GM12878 (cell line): ENCODE measurements at regions not wholly inside any gene's neighbourhood (a gene's known extent, or its start where the extent isn't known, plus 50 kb on each side); places are given as distances from the start of the nearest gene placed in this dataset.

Experiments used
- ATAC-seq: fragments of 200-7000 bp; cut with Tn5 transposase; 3 replicates; pipeline ENCODE4 v1.9.1; 2020; ENCODE audit warnings: mild to moderate bottlenecking, moderate library complexity
- BruUV-seq: library from RNA; stranded (reverse); fragments of 400-500 nt; replicated peaks from 2 replicates; lab custom pipeline; 2021; lab: Mats Ljungman, UMichigan
- CTCF ChIA-PET: fragments of 300-600 bp; sonication (Branson Sonifier 250); formaldehyde crosslinking; extraction: SDS; loops from one replicate; lab custom pipeline; 2021; ENCODE audit warnings: inconsistent platforms; lab: Yijun Ruan, JAX
- POLR2A ChIA-PET: fragments of 350-600 bp; formaldehyde crosslinking; extraction: SDS; loops from one replicate; lab custom pipeline; 2021; ENCODE audit warnings: inconsistent platforms; lab: Charles Lee
- RAD21 ChIA-PET: fragments of 300-600 bp; sonication (Branson Sonifier 250); formaldehyde crosslinking; loops from one replicate; lab custom pipeline; 2023; ENCODE audit warnings: antibody characterized with exemption; ENCODE audit not compliant: unreplicated experiment; lab: Charles Lee
- SMC1A ChIA-PET: fragments of 300-600 bp; sonication (Branson Sonifier 250); formaldehyde crosslinking; loops from one replicate; lab custom pipeline; 2023; ENCODE audit not compliant: unreplicated experiment, uncharacterized antibody; lab: Charles Lee
- DNase-seq: peaks from one replicate; pipeline ENCODE4 v3.0.0-alpha.2; 2011; ENCODE audit warnings: low read depth, low spot score
- FAIRE-seq: peaks from 3 replicates; lab custom pipeline; 2011; peaks lifted over from hg19 to GRCh38; lab: Jason Lieb, UNC
- H2AFZ ChIP-seq: 2 replicates; pipeline ENCODE4 v1.6.0; 2011; ENCODE audit warnings: low read depth, low read length, control low read depth; ENCODE audit not compliant: control insufficient read depth
- H3K27ac ChIP-seq: 2 replicates; pipeline ENCODE4 v1.5.1; 2011; ENCODE audit warnings: control low read depth; ENCODE audit not compliant: control insufficient read depth, insufficient read depth
- H3K27me3 ChIP-seq, 2 experiments: replicated peaks in 1 of 2; 2 replicates each; pipeline versions ENCODE4 v1.6.0 to v1.6.1; 2011; ENCODE audit warnings: low read length in 1 of 2; ENCODE audit not compliant: control insufficient read depth in 2 of 2, insufficient read depth in 2 of 2
- H3K36me3 ChIP-seq, 2 experiments: 2 replicates each; pipeline ENCODE4 v1.5.1; 2011; ENCODE audit warnings: low read length in 1 of 2; ENCODE audit not compliant: control insufficient read depth in 2 of 2, insufficient read depth in 2 of 2
- H3K4me1 ChIP-seq: 2 replicates; pipeline ENCODE4 v1.6.1; 2011; ENCODE audit warnings: mild to moderate bottlenecking, low read length, moderate library complexity, mixed read lengths; ENCODE audit not compliant: control insufficient read depth, insufficient read depth
- H3K4me2 ChIP-seq: 2 replicates; pipeline ENCODE4 v1.6.0; 2011; ENCODE audit warnings: control low read depth; ENCODE audit not compliant: control insufficient read depth, insufficient read depth
- H3K4me3 ChIP-seq: fragments of 200-600 bp; sonication (generic); 2 replicates; pipeline ENCODE4 v1.5.1; 2016
- H3K79me2 ChIP-seq: 2 replicates; pipeline ENCODE4 v1.6.0; 2011; ENCODE audit warnings: low read length; ENCODE audit not compliant: control insufficient read depth, insufficient read depth
- H3K9ac ChIP-seq: 2 replicates; pipeline ENCODE4 v1.8.0; 2011; ENCODE audit warnings: low read length, control low read depth, mixed read lengths; ENCODE audit not compliant: control insufficient read depth, insufficient read depth
- H3K9me3 ChIP-seq: replicated peaks from 3 replicates; pipeline ENCODE4 v1.5.1; 2011; ENCODE audit warnings: mild to moderate bottlenecking, low read length; ENCODE audit not compliant: control insufficient read depth, insufficient read depth
- H4K20me1 ChIP-seq: 2 replicates; pipeline ENCODE4 v1.6.0; 2011; ENCODE audit not compliant: control insufficient read depth, insufficient read depth
- ASH2L ChIP-seq: fragments of 300-600, 200-600 bp; sonication (generic); IDR thresholded peaks from 2 replicates; pipeline ENCODE4 v1.6.1; 2017; ENCODE audit warnings: low read depth, mild to moderate bottlenecking, borderline replicate concordance
- ATF7 ChIP-seq: fragments of 450-650 bp; IDR thresholded peaks from 2 replicates; pipeline ENCODE4 v1.6.1; 2016; ENCODE audit warnings: low read depth, mild to moderate bottlenecking
- BHLHE40 ChIP-seq, 2 experiments: fragments of 450-650 bp in 1 of 2; IDR thresholded peaks; 2 replicates each; pipeline ENCODE4 v1.6.1; 2011 to 2017; ENCODE audit warnings: low read depth in 2 of 2, borderline replicate concordance in 1 of 2, improper control_type of control experiment in 1 of 2, low read length in 1 of 2, mild to moderate bottlenecking in 1 of 2
- CEBPB ChIP-seq, 2 experiments: fragments of 150-350 bp in 1 of 2; IDR thresholded peaks; 2 replicates each; pipeline ENCODE4 v1.6.1; 2012 to 2014; ENCODE audit warnings: low read depth in 2 of 2, low read length in 2 of 2, borderline replicate concordance in 1 of 2, inconsistent platforms in 1 of 2
- CHD1 ChIP-seq: IDR thresholded peaks from 2 replicates; pipeline ENCODE4 v1.6.1; 2012; ENCODE audit warnings: low read depth, low read length, improper control_type of control experiment
- CREB1 ChIP-seq: IDR thresholded peaks from 2 replicates; pipeline ENCODE4 v1.6.1; 2012; ENCODE audit warnings: low read depth, mild to moderate bottlenecking, inconsistent platforms
- GABPA ChIP-seq: IDR thresholded peaks from 2 replicates; pipeline ENCODE4 v1.6.1; 2014; ENCODE audit warnings: antibody characterized with exemption, low read depth, mild to moderate bottlenecking, inconsistent platforms
- HDAC2 ChIP-seq: fragments of 200-600 bp; sonication (generic); IDR thresholded peaks from 2 replicates; pipeline ENCODE4 v1.6.1; 2017
- HDAC6 ChIP-seq: fragments of 200-600 bp; sonication (generic); IDR thresholded peaks from one replicate; pipeline ENCODE4 v1.8.0; 2017; ENCODE audit warnings: antibody characterized with exemption; ENCODE audit not compliant: unreplicated experiment
- KAT2A ChIP-seq: conservative IDR thresholded peaks from 2 replicates; pipeline ENCODE4 v1.6.1; 2011; ENCODE audit warnings: low read depth, low read length; ENCODE audit not compliant: control insufficient read depth
- MEF2B ChIP-seq: fragments of 450-650 bp; IDR thresholded peaks from 2 replicates; pipeline ENCODE4 v1.6.1; 2018; ENCODE audit warnings: mild to moderate bottlenecking, moderate library complexity; ENCODE audit not compliant: partially characterized antibody, poor library complexity, severe bottlenecking
- NFIC ChIP-seq: IDR thresholded peaks from 2 replicates; pipeline ENCODE4 v1.6.1; 2012; ENCODE audit warnings: low read depth, mild to moderate bottlenecking, inconsistent platforms, low read length, moderate library complexity
- RELB ChIP-seq: fragments of 450-650 bp; IDR thresholded peaks from 2 replicates; pipeline ENCODE4 v1.6.1; 2017; ENCODE audit warnings: low read depth, mild to moderate bottlenecking, moderate library complexity
- SIX5 ChIP-seq: IDR thresholded peaks from 2 replicates; pipeline ENCODE4 v1.6.1; 2011; ENCODE audit warnings: mild to moderate bottlenecking, low read depth, low read length, moderate library complexity; ENCODE audit not compliant: severe bottlenecking
- ZNF274 ChIP-seq: IDR thresholded peaks from one replicate; pipeline ENCODE4 v1.8.0; 2011; ENCODE audit not compliant: insufficient read length, insufficient read depth
- ZNF622 ChIP-seq: fragments of 450-650 bp; IDR thresholded peaks from 2 replicates; pipeline ENCODE4 v1.6.1; 2017; ENCODE audit warnings: mild to moderate bottlenecking, inconsistent platforms
- WGBS: methylation state at CpG from one replicate; pipeline ENCODE4 v1.1.6; 2016; ENCODE audit warnings: low lambda C conversion rate; ENCODE audit not compliant: insufficient replicate concordance, insufficient coverage; ENCODE audit errors: missing lambda C conversion rate; 5-methylcytosine and 5-hydroxymethylcytosine counted together
- in situ Hi-C: fragments of 300-500 bp; cut with MboI; formaldehyde crosslinking; loops from 9 replicates; pipeline ENCODE4 v1.14.3; 2018; ENCODE audit warnings: mixed read lengths
- intact Hi-C: fragments of 100-400 bp; cut with micrococcal nuclease; formaldehyde crosslinking; loops from one replicate; pipeline ENCODE4 v1.14.2; 2022; ENCODE audit not compliant: unreplicated experiment

- in situ Hi-C loops, result no loop called here
- CTCF ChIA-PET, result no interaction called here
These were observed 87.4 kb upstream of the PTPRR start for GRCh38 chr12:71007781-71008404.

More at GRCh38 chr12:71007781-71008404, 87.4 kb upstream of the PTPRR start:
- intact Hi-C loops, result no loop called here
- no peaks in the 10 kb centered on the region for H3K9me3 ChIP-seq
- DNase-seq (no peak), FAIRE-seq (no peak), ATAC-seq (no peak)
- no peak overlapping the region for H3K27ac ChIP-seq
- H3K27me3 ChIP-seq, result no peaks in the 10 kb centered on the region
- H2AFZ ChIP-seq, result no peak overlapping the region
- H3K9ac ChIP-seq, result no peak overlapping the region
- SMC1A ChIA-PET, result no interaction called here
- H3K4me3 ChIP-seq, result no peak overlapping the region
- H3K36me3 ChIP-seq, result no peaks in the 10 kb centered on the region
- H3K79me2 ChIP-seq, result no peaks in the 10 kb centered on the region
- BruUV-seq, result no TSS peak
- TF ChIP-seq BHLHE40 (IDR thresholded peaks at IDR 0.05; ENCODE audit: borderline replicate concordance in 1 of 2, low read depth in 2 of 2, low read length in 1 of 2), result no peak
- no peak for TF ChIP-seq NFIC
- no peak for TF ChIP-seq KAT2A
- TF ChIP-seq CEBPB (IDR thresholded peaks at IDR 0.05; ENCODE audit: borderline replicate concordance in 1 of 2, low read depth in 2 of 2, low read length in 2 of 2), result no peak
- no peak for TF ChIP-seq ZNF622
- TF ChIP-seq HDAC2, result no peak
- TF ChIP-seq GABPA, result no peak
- TF ChIP-seq ASH2L, result no peak
- TF ChIP-seq MEF2B, result no peak
- TF ChIP-seq CHD1, result no peak
- no peak for TF ChIP-seq ATF7
- TF ChIP-seq ZNF274, result no peak
- no peak for TF ChIP-seq CREB1
- no peak for TF ChIP-seq RELB
- no peak for TF ChIP-seq SIX5
- no peak for TF ChIP-seq HDAC6
- TF ChIP-seq, all 136 proteins: peak for 0
- Histone ChIP-seq H4K20me1 (no peaks in the 10 kb centered on the region), H3K4me1 (no peaks in the 10 kb centered on the region), H3K4me2 (no peak overlapping the region)
- 15% methylated on average over 2 of the region's 2 CpGs for WGBS
- ChIA-PET POLR2A (no interaction called here), RAD21 (no interaction called here)
